Mesenchymal stem cell (in vitro differentiated cells and primary cell): ENCODE measurements at regions not wholly inside any gene's neighbourhood (a gene's known extent, or its start where the extent isn't known, plus 50 kb on each side); places are given as distances from the start of the nearest gene placed in this dataset.

ENCODE experiments used
- DNase-seq: peaks from one replicate; pipeline ENCODE4 v3.0.0-alpha.2; 2013
- H2AFZ ChIP-seq: one replicate; pipeline ENCODE4 v1.6.1; 2013; ENCODE audit warnings: low read depth, mild to moderate bottlenecking, control low read depth, inconsistent platforms, low read length, moderate library complexity
- H2AK5ac ChIP-seq: 2 replicates; pipeline ENCODE4 v1.6.1; 2013; ENCODE audit warnings: low read length, moderate library complexity, mild to moderate bottlenecking, inconsistent platforms; ENCODE audit not compliant: severe bottlenecking
- H2BK120ac ChIP-seq: one replicate; pipeline ENCODE4 v1.6.1; 2013; ENCODE audit warnings: low read depth, mild to moderate bottlenecking, inconsistent platforms, low read length, moderate library complexity
- H2BK12ac ChIP-seq, 2 experiments: one replicate each; pipeline ENCODE4 v1.6.1; 2013; ENCODE audit warnings: inconsistent platforms in 2 of 2, low read length in 2 of 2, mild to moderate bottlenecking in 2 of 2, moderate library complexity in 2 of 2, control low read depth in 1 of 2
- H2BK15ac ChIP-seq: one replicate; pipeline ENCODE4 v1.6.1; 2013; ENCODE audit warnings: mild to moderate bottlenecking, low read depth, inconsistent platforms; ENCODE audit not compliant: poor library complexity, severe bottlenecking
- H2BK5ac ChIP-seq: 2 replicates; pipeline ENCODE4 v1.6.1; 2013; ENCODE audit warnings: low read depth, mild to moderate bottlenecking, low read length, control low read depth, inconsistent platforms; ENCODE audit not compliant: poor library complexity, severe bottlenecking
- H3K14ac ChIP-seq, 2 experiments: one replicate each; pipeline ENCODE4 v1.6.1; 2013; ENCODE audit warnings: inconsistent platforms in 2 of 2, low read length in 2 of 2, control low read depth in 1 of 2, mild to moderate bottlenecking in 1 of 2, moderate library complexity in 1 of 2
- H3K18ac ChIP-seq, 2 experiments: one replicate each; pipeline ENCODE4 v1.6.1; 2013; ENCODE audit warnings: inconsistent platforms in 2 of 2, low read length in 2 of 2, control low read depth in 1 of 2, low read depth in 1 of 2, mild to moderate bottlenecking in 1 of 2
- H3K23ac ChIP-seq, 2 experiments: one replicate each; pipeline ENCODE4 v1.6.1; 2013; ENCODE audit warnings: inconsistent platforms in 2 of 2, low read length in 2 of 2, mild to moderate bottlenecking in 2 of 2, moderate library complexity in 2 of 2, control low read depth in 1 of 2
- H3K27ac ChIP-seq: 2 replicates; pipeline ENCODE4 v1.5.1; 2013; ENCODE audit warnings: mild to moderate bottlenecking, moderate library complexity, low read length, control low read depth, inconsistent platforms; ENCODE audit not compliant: poor library complexity, severe bottlenecking
- H3K27me3 ChIP-seq, 2 experiments: 2 replicates each; pipeline versions ENCODE4 v1.6.1 to v1.7.0; 2013; ENCODE audit warnings: low read length in 2 of 2, mild to moderate bottlenecking in 2 of 2, moderate library complexity in 2 of 2, control low read depth in 1 of 2, inconsistent platforms in 1 of 2; ENCODE audit not compliant: control insufficient read depth in 1 of 2, insufficient read depth in 1 of 2
- H3K36me3 ChIP-seq, 2 experiments: 2 replicates each; pipeline versions ENCODE4 v1.6.1 to v1.7.0; 2013; ENCODE audit warnings: low read length in 2 of 2, control low read depth in 1 of 2, inconsistent platforms in 1 of 2, low read depth in 1 of 2, mild to moderate bottlenecking in 1 of 2; ENCODE audit not compliant: insufficient read depth in 2 of 2, control insufficient read depth in 1 of 2
- H3K4ac ChIP-seq, 2 experiments: one replicate each; pipeline ENCODE4 v1.6.1; 2013; ENCODE audit warnings: inconsistent platforms in 2 of 2, low read length in 2 of 2, mild to moderate bottlenecking in 2 of 2, moderate library complexity in 2 of 2, control low read depth in 1 of 2, low read depth in 1 of 2
- H3K4me1 ChIP-seq: 2 replicates; pipeline ENCODE4 v1.6.1; 2013; ENCODE audit warnings: low read depth, low read length, control low read depth; ENCODE audit not compliant: control insufficient read depth, insufficient read depth
- H3K4me2 ChIP-seq: 2 replicates; pipeline ENCODE4 v1.6.1; 2013; ENCODE audit warnings: low read length, mild to moderate bottlenecking, inconsistent platforms; ENCODE audit not compliant: poor library complexity, severe bottlenecking
- H3K4me3 ChIP-seq, 2 experiments: 2 replicates each; pipeline versions ENCODE4 v1.5.1 to v1.7.0; 2013; ENCODE audit warnings: low read length in 2 of 2, mild to moderate bottlenecking in 2 of 2, control low read depth in 1 of 2, low read depth in 1 of 2; ENCODE audit not compliant: insufficient read depth in 1 of 2
- H3K79me1 ChIP-seq: replicated peaks from 2 replicates; pipeline ENCODE4 v1.6.1; 2013; ENCODE audit warnings: mild to moderate bottlenecking, control low read depth, low read length, inconsistent platforms; ENCODE audit not compliant: poor library complexity, severe bottlenecking
- H3K9ac ChIP-seq: 2 replicates; pipeline ENCODE4 v1.7.0; 2013; ENCODE audit warnings: mild to moderate bottlenecking, low read length, moderate library complexity
- H3K9me3 ChIP-seq: 2 replicates; pipeline ENCODE4 v1.7.0; 2013; ENCODE audit warnings: mild to moderate bottlenecking, low read length; ENCODE audit not compliant: control insufficient read depth
- H4K8ac ChIP-seq: one replicate; pipeline ENCODE4 v1.6.1; 2013; ENCODE audit warnings: inconsistent platforms, mild to moderate bottlenecking, low read length, moderate library complexity
- H4K91ac ChIP-seq: one replicate; pipeline ENCODE4 v1.6.1; 2013; ENCODE audit warnings: mild to moderate bottlenecking, low read length, inconsistent platforms
- WGBS: methylation state at CpG from one replicate; pipeline ENCODE4 v1.1.7; 2013; ENCODE audit warnings: mixed read lengths; 5-methylcytosine and 5-hydroxymethylcytosine counted together

GRCh38 chr1:213570487-213570886 lies 417.3 kb upstream of the PROX1 start:
- Histone ChIP-seq H3K4ac (no peak overlapping the region), H4K8ac (no peak overlapping the region), H3K9me3 (peaks cover 20% of the 10 kb centered on the region), H3K27me3 (peaks cover 0 to 9% of the 10 kb centered on the region in 2 experiments), H4K91ac (no peak overlapping the region), H2AFZ (no peak overlapping the region), H2BK12ac (no peak overlapping the region), H2AK5ac (no peak overlapping the region), H3K23ac (no peak overlapping the region), H3K27ac (no peak overlapping the region), H3K9ac (no peak overlapping the region), H3K4me1 (no peaks in the 10 kb centered on the region), H2BK120ac (no peak overlapping the region), H2BK5ac (no peak overlapping the region), H3K14ac (no peak overlapping the region), H3K18ac (no peak overlapping the region), H3K36me3 (no peaks in the 10 kb centered on the region), H3K4me2 (no peak overlapping the region), H3K79me1 (no peaks in the 10 kb centered on the region), H3K4me3 (no peak overlapping the region), H2BK15ac (no peak overlapping the region)
- no peak for DNase-seq
- 62% methylated on average over 2 of the region's 2 CpGs for WGBS

DNA sequence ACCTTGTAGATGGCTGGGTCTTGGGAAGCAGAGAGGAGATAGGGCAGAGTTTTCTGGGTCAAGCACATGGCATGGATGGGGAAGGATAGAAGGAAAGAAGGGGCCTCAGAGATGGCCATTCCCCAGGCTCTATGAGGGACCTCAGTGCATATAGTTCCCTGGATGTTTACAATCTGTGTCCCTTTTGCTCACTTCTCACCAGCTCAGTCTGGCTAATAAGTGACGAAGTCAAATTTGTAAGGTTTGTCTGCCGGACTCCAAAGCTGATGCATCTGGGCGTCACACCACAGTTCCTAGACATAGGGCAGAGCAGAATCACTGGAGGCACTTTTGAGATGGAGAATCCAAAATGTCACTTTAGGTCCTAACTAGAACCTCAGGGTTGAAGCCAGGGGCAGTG lies 416.4 kb upstream of the PROX1 start:
- no peak overlapping the region for H2BK15ac ChIP-seq
- H2BK5ac ChIP-seq = no peak overlapping the region
- no peak overlapping the region for H4K91ac ChIP-seq
- H3K14ac ChIP-seq = no peak overlapping the region
- no peaks in the 10 kb centered on the region for H3K4me1 ChIP-seq
- no peak overlapping the region for H2BK12ac ChIP-seq
- peaks cover 0 to 9% of the 10 kb centered on the region in 2 experiments for H3K27me3 ChIP-seq
- H3K9me3 ChIP-seq = peaks cover 13% of the 10 kb centered on the region
- no peak overlapping the region for H3K4ac ChIP-seq
- H3K36me3 ChIP-seq = no peaks in the 10 kb centered on the region
- no peak overlapping the region for H3K27ac ChIP-seq
- no peaks in the 10 kb centered on the region for H3K79me1 ChIP-seq
- H4K8ac ChIP-seq = no peak overlapping the region
- no peak overlapping the region for H3K18ac ChIP-seq
- no peak overlapping the region for H2BK120ac ChIP-seq
- no peak overlapping the region for H3K4me3 ChIP-seq
- H3K23ac ChIP-seq = no peak overlapping the region
- no peak overlapping the region for H3K4me2 ChIP-seq
- WGBS = 91% methylated on average over 3 of the region's 3 CpGs
- no peak overlapping the region for H3K9ac ChIP-seq
- no peak overlapping the region for H2AFZ ChIP-seq
- no peak overlapping the region for H2AK5ac ChIP-seq
- DNase-seq = no peak

GRCh38 chr1:213571843-213572242 lies 415.9 kb upstream of the PROX1 start:
- H2BK12ac ChIP-seq = no peak overlapping the region
- H3K79me1 ChIP-seq = no peaks in the 10 kb centered on the region
- no peak overlapping the region for H2AK5ac ChIP-seq
- H2BK15ac ChIP-seq = no peak overlapping the region
- no peak overlapping the region for H3K4me2 ChIP-seq
- no peak overlapping the region for H2AFZ ChIP-seq
- no peak overlapping the region for H3K4ac ChIP-seq
- H2BK120ac ChIP-seq = no peak overlapping the region
- H3K18ac ChIP-seq = no peak overlapping the region
- no peak overlapping the region for H3K14ac ChIP-seq
- H2BK5ac ChIP-seq = no peak overlapping the region
- WGBS = 81% methylated on average over 8 of the region's 8 CpGs
- no peak overlapping the region for H3K9ac ChIP-seq
- no peaks in the 10 kb centered on the region for H3K4me1 ChIP-seq
- no peak overlapping the region for H3K4me3 ChIP-seq
- H3K27ac ChIP-seq = no peak overlapping the region
- no peaks in the 10 kb centered on the region for H3K36me3 ChIP-seq
- H4K8ac ChIP-seq = no peak overlapping the region
- no peak overlapping the region for H3K23ac ChIP-seq
- H3K27me3 ChIP-seq = peaks cover 0 to 9% of the 10 kb centered on the region in 2 experiments
- no peak for DNase-seq
- H4K91ac ChIP-seq = no peak overlapping the region
- peaks cover 9% of the 10 kb centered on the region for H3K9me3 ChIP-seq

- Histone ChIP-seq H3K9ac (no peak overlapping the region), H2BK12ac (no peak overlapping the region), H3K18ac (no peak overlapping the region), H2BK5ac (no peak overlapping the region), H3K36me3 (no peaks in the 10 kb centered on the region), H4K91ac (no peak overlapping the region), H3K23ac (no peak overlapping the region), H3K4me3 (no peak overlapping the region), H4K8ac (no peak overlapping the region), H3K4ac (no peak overlapping the region), H3K27ac (no peak overlapping the region), H2BK15ac (no peak overlapping the region), H3K4me2 (no peak overlapping the region), H3K9me3 (no peaks in the 10 kb centered on the region), H3K4me1 (no peaks in the 10 kb centered on the region), H3K79me1 (no peaks in the 10 kb centered on the region), H2AK5ac (no peak overlapping the region), H3K27me3 (peaks cover 0 to 9% of the 10 kb centered on the region in 2 experiments), H2BK120ac (no peak overlapping the region), H3K14ac (no peak overlapping the region), H2AFZ (no peak overlapping the region)
- DNase-seq = no peak
- 65% methylated on average over 3 of the region's 3 CpGs for WGBS
Observed at GRCh38 chr1:213572912-213573647, 414.7 kb upstream of the PROX1 start.
